OCI-LY3 (cell line): ENCODE measurements at regions not wholly inside any gene's neighbourhood (a gene's known extent, or its start where the extent isn't known, plus 50 kb on each side); places are given as distances from the start of the nearest gene placed in this dataset.

ENCODE experiments used
- H2AFZ ChIP-seq: fragments of 200-600, 300-600 bp; shearing (Covaris generic); 2 replicates; pipeline ENCODE4 v1.6.0; 2014; ENCODE audit warnings: antibody characterized with exemption, low read depth, low read length
- H3K27ac ChIP-seq: fragments of 200-600, 300-600 bp; sonication (generic); 2 replicates; pipeline ENCODE4 v1.5.1; 2014; ENCODE audit warnings: mild to moderate bottlenecking, low read length, moderate library complexity, mixed read lengths
- H3K27me3 ChIP-seq: fragments of 200-600, 300-600 bp; sonication (generic); 2 replicates; pipeline ENCODE4 v1.6.1; 2014; ENCODE audit warnings: low read depth, low read length, mixed read lengths
- H3K36me3 ChIP-seq: fragments of 200-600, 300-600 bp; sonication (generic); replicated peaks from 2 replicates; pipeline ENCODE3; 2014; ENCODE audit warnings: low read depth, low read length, mixed read lengths
- H3K4me1 ChIP-seq: fragments of 300-600, 200-600 bp; sonication (generic); 2 replicates; pipeline ENCODE4 v1.6.1; 2014; ENCODE audit warnings: low read length, mixed read lengths
- H3K4me2 ChIP-seq: fragments of 200-600, 300-600 bp; sonication (generic); 2 replicates; pipeline ENCODE4 v1.6.1; 2014; ENCODE audit warnings: low read length, mixed read lengths
- H3K4me3 ChIP-seq: fragments of 300-600, 200-600 bp; sonication (generic); 2 replicates; pipeline ENCODE4 v1.5.1; 2014; ENCODE audit warnings: antibody characterized with exemption, mild to moderate bottlenecking, low read length, moderate library complexity
- H3K79me2 ChIP-seq: fragments of 300-600, 200-600 bp; shearing (Covaris generic); 2 replicates; pipeline ENCODE4 v1.6.1; 2014; ENCODE audit warnings: mild to moderate bottlenecking, low read length, mixed read lengths
- H3K9ac ChIP-seq: fragments of 300-600, 200-600 bp; shearing (Covaris generic); 2 replicates; pipeline ENCODE4 v1.6.0; 2014; ENCODE audit warnings: mild to moderate bottlenecking, low read length, moderate library complexity
- H3K9me3 ChIP-seq: fragments of 200-600, 300-600 bp; shearing (Covaris generic); 2 replicates; pipeline ENCODE4 v1.6.1; 2014; ENCODE audit warnings: low read length, mixed read lengths; ENCODE audit not compliant: insufficient read depth
- H4K20me1 ChIP-seq: fragments of 200-600, 300-600 bp; sonication (generic); 2 replicates; pipeline ENCODE4 v1.6.1; 2016; ENCODE audit warnings: low read length, mixed read lengths; ENCODE audit not compliant: insufficient read depth
- EZH2phosphoT487 ChIP-seq: fragments of 200-600 bp; shearing (Covaris generic); IDR thresholded peaks from 2 replicates; pipeline ENCODE4 v1.6.1; 2018; ENCODE audit warnings: antibody characterized with exemption, mixed run types, low read depth
- TF ChIP-seq, protein P1 (sequence below): fragments of 200-600, 300-600 bp; sonication (generic); IDR thresholded peaks from 2 replicates; pipeline ENCODE4 v1.5.1; 2014; ENCODE audit warnings: antibody characterized with exemption, low read length, low read depth

DNA sequence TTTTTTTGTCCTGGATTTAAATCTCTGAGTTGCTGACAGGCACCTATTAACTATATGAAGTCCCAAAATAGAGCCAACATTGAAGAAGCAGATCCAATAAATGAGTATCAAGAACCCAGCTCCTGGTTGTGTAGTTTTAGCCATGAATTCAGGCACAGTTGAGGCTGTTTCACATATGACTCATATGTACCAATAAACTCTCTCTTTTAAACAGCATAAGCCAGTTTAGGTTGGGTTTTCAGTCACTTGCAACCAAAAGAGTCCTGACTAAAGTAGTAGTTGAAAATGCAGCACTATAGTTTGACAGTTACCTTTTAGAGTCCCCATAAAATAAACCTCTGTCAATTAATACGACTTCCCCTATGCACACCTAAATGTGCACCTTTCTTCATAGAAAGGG is 389.9 kb downstream of the RPS29 start:
- Histone ChIP-seq H3K9me3 (peaks cover 26% of the 10 kb centered on the region; the same call in 1 of the 2 replicates), H3K79me2 (no peaks in the 10 kb centered on the region), H3K36me3 (peaks cover 42% of the 10 kb centered on the region), H3K27ac (no peak overlapping the region), H3K4me2 (no peak overlapping the region), H3K27me3 (no peaks in the 10 kb centered on the region), H2AFZ (no peak overlapping the region), H3K4me1 (peaks cover 57% of the 10 kb centered on the region), H3K4me3 (no peak overlapping the region), H3K9ac (no peak overlapping the region), H4K20me1 (no peaks in the 10 kb centered on the region)
- TF ChIP-seq, protein P1, sequence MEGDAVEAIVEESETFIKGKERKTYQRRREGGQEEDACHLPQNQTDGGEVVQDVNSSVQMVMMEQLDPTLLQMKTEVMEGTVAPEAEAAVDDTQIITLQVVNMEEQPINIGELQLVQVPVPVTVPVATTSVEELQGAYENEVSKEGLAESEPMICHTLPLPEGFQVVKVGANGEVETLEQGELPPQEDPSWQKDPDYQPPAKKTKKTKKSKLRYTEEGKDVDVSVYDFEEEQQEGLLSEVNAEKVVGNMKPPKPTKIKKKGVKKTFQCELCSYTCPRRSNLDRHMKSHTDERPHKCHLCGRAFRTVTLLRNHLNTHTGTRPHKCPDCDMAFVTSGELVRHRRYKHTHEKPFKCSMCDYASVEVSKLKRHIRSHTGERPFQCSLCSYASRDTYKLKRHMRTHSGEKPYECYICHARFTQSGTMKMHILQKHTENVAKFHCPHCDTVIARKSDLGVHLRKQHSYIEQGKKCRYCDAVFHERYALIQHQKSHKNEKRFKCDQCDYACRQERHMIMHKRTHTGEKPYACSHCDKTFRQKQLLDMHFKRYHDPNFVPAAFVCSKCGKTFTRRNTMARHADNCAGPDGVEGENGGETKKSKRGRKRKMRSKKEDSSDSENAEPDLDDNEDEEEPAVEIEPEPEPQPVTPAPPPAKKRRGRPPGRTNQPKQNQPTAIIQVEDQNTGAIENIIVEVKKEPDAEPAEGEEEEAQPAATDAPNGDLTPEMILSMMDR: no peak
- no peak for TF ChIP-seq EZH2phosphoT487

DNA sequence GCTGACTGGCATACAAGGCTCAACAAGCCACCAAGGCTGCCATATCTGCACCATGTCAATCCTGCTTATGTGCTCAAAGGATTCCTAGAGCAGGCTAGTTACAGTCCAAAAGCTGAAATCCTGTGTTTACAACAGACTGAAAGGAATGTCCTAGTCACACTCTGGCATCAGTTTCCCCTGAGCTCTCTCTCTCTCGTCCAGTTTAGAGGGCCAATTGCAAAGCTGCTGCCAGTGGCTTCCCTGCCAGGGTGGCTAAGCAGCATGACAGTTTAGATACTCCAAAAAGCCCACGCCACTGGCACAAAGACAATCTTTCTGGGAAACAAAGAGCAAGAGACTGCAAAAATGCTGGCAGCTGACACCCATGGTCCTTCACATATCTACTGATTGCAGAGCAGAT is 392.1 kb downstream of the RPS29 start:
- H3K4me2 ChIP-seq: peak overlapping the region; percentile 78
- H3K27me3 ChIP-seq: no peaks in the 10 kb centered on the region
- H4K20me1 ChIP-seq: no peaks in the 10 kb centered on the region
- peaks cover 48% of the 10 kb centered on the region for H3K4me1 ChIP-seq
- peak overlapping the region; percentile 99 for H3K27ac ChIP-seq
- H3K79me2 ChIP-seq: no peaks in the 10 kb centered on the region
- H3K9ac ChIP-seq: peak overlapping the region; percentile 68
- H3K36me3 ChIP-seq: peaks cover 42% of the 10 kb centered on the region
- peaks cover 25% of the 10 kb centered on the region; the same call in 1 of the 2 replicates for H3K9me3 ChIP-seq
- TF ChIP-seq, protein P1: no peak
- TF ChIP-seq EZH2phosphoT487: no peak
- H2AFZ ChIP-seq: 0 out of 2 replicates have a peak overlapping the region, but pooled peaks have one; percentile 48
- H3K4me3 ChIP-seq: peak overlapping the region; percentile 36

DNA sequence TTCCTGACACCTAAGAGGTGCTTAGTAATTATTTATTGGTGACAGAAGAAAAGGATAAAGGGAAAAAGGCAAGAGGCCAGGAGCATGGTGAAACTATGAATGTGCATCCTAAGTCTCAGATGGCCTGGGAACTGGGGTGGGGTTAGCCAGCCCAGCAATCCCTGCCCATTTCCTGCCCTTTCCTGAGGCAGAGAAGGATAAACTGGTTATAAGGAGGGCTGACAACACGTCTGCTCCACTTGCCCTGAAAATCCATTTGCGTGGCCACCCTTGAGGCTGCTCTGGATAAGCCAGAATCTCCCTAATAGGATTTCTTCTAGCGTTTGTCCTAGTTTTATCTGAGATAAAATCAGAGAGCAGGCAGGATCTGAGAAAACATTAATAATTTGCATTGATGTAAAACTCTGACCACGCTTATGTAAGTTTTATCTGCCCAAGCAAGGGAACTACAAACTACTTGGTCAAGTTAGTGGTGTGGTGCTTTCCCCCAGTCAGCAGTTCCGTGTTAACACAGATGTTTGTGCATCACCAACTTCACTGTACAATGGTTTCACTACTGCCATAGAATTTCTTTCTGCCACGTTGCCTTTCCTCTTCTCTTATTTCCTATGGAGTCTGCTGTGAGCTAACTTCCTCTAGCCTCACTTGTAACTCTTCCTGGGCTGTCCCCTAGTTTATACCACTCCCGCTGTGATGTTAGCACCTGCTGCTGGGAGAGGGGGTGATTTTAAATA is 392.7 kb downstream of the RPS29 start:
- H3K9me3 ChIP-seq: peaks cover 25% of the 10 kb centered on the region; the same call in 1 of the 2 replicates
- peak overlapping the region; percentile 99 for H3K27ac ChIP-seq
- peak overlapping the region; percentile 68 for H3K9ac ChIP-seq
- H3K4me1 ChIP-seq: peaks cover 48% of the 10 kb centered on the region
- H2AFZ ChIP-seq: peak overlapping the region; percentile 48; the same call in 1 of the 2 replicates
- no peaks in the 10 kb centered on the region for H3K27me3 ChIP-seq
- no peak for TF ChIP-seq EZH2phosphoT487
- TF ChIP-seq, protein P1: no peak
- H3K4me3 ChIP-seq: peak overlapping the region; percentile 61
- H3K36me3 ChIP-seq: peaks cover 42% of the 10 kb centered on the region
- H4K20me1 ChIP-seq: no peaks in the 10 kb centered on the region
- H3K4me2 ChIP-seq: peak overlapping the region; percentile 78
- H3K79me2 ChIP-seq: no peaks in the 10 kb centered on the region

DNA sequence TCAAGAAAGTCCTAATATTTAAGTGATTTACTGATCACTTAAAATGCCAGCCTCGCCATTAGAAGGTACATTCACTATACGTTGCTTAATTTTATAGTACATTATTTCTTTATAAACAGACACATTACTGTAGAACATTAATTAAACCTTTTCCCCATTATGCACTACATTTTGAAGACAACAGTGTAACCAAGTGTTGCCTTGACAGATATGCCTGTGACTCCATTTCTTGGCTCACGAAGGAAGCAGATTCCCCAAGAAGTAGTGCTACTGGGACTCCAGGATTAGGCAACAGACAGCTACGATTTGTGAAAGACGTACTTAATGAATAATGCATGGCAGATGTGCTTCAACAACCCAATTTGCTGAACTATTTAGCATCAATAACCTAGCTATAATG is 394.8 kb downstream of the RPS29 start:
- no peak for TF ChIP-seq EZH2phosphoT487
- TF ChIP-seq, protein P1: no peak
- no peak overlapping the region for H3K9ac ChIP-seq
- H2AFZ ChIP-seq: no peak overlapping the region
- no peaks in the 10 kb centered on the region for H3K27me3 ChIP-seq
- H3K4me1 ChIP-seq: peaks cover 44% of the 10 kb centered on the region
- no peak overlapping the region for H3K27ac ChIP-seq
- no peaks in the 10 kb centered on the region for H3K79me2 ChIP-seq
- peaks cover 25% of the 10 kb centered on the region; the same call in 1 of the 2 replicates for H3K9me3 ChIP-seq
- H4K20me1 ChIP-seq: no peaks in the 10 kb centered on the region
- no peak overlapping the region for H3K4me2 ChIP-seq
- peaks cover 35% of the 10 kb centered on the region for H3K36me3 ChIP-seq
- H3K4me3 ChIP-seq: no peak overlapping the region
